GM19395 (cell line): ENCODE measurements at regions not wholly inside any gene's neighbourhood (a gene's known extent, or its start where the extent isn't known, plus 50 kb on each side); places are given as distances from the start of the nearest gene placed in this dataset.

Experiments used
- ATAC-seq: cut with Tn5 transposase; IDR thresholded peaks from one replicate; pipeline ENCODE4 v1.9.1; 2021; ENCODE audit warnings: mild to moderate bottlenecking, moderate library complexity; ENCODE audit not compliant: unreplicated experiment

DNA sequence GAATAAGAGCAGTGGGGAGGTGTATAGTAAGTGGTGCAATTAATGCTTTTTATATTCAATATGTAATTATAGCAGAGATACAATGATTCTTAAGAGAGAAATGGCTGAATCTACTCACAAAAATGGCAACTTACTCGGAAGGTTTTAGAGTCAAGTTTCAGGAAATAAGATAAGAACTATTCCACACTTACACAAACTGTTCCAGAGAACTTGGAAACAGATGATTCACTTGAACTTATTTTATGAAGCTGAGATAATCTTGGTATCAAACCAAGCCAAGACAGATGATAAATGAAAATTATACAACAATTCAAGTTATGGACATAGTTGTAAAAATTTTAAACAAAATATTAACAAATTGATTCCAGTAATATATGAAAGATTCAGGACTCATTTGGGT is 311.3 kb upstream of the HS3ST1 start:
- no peak for ATAC-seq

DNA sequence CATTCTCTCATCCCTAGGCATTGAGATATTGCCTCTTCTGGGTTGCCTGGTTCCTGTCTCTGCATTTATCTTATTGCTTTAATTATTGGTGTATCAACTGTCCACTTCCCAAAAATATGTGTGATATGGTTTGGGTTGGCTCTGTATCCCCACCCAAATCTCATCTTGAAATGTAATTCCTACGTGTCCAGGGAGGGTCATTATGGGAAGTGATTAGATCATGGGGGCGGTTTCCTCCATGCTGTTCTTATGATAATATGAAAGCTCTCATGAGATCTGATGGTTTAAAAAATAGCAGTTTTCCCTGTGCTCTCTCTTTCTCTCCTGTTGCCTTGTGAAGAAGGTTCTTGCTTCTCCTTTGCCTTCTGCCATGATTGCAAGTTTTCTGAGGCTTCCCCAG is 308.3 kb upstream of the HS3ST1 start:
- ATAC-seq: no peak

- no peak for ATAC-seq
These were observed 307.0 kb upstream of the HS3ST1 start for GRCh38 chr4:11735651-11736050.

DNA sequence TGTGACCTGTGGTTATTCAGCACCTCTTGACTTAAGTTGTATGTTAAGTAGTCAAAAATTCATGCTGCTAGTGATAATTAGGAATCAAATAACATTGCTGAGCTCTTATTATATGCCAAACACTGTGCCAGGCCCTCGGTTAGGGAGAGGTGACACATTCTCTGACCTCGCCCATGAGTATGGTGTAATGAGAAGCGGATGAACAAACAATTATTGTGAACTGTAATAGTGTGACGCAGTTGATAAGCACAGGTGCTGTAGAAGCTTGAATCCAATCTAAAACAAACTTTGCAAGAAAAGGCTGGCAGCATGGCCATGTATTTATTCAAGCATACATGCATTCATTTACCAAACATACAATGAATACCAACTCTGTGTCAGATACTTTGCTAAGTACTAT is 303.5 kb upstream of the HS3ST1 start:
- no peak for ATAC-seq

GRCh38 chr4:11730545-11730944 is 301.9 kb upstream of the HS3ST1 start:
- no peak for ATAC-seq

DNA sequence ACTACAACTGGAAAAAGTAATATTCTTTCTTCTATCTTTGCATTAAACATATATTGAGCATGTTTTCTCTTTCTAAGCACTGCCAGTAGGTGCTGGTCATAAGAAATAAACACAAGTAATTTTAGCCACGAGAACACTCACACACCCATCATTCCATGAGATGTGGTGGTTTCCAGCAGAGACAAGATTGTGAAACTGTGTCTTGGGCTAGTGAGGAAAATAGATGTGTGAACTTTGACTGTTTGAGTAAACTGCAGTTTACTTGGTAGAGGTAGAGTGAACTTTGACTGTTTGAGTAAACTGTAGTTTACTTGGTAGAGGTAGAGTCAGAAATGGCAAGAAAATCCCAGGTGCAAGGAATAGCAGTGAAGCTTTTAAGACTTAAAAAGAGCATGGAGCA is 300.9 kb upstream of the HS3ST1 start:
- no peak for ATAC-seq

GRCh38 chr4:11727903-11728564 is 299.3 kb upstream of the HS3ST1 start:
- ATAC-seq: no peak

GRCh38 chr4:11724731-11725130 is 296.0 kb upstream of the HS3ST1 start:
- ATAC-seq: no peak

GRCh38 chr4:11722223-11722622 is 293.5 kb upstream of the HS3ST1 start:
- ATAC-seq: no peak

GRCh38 chr4:11720292-11720691 is 291.6 kb upstream of the HS3ST1 start:
- ATAC-seq: no peak

DNA sequence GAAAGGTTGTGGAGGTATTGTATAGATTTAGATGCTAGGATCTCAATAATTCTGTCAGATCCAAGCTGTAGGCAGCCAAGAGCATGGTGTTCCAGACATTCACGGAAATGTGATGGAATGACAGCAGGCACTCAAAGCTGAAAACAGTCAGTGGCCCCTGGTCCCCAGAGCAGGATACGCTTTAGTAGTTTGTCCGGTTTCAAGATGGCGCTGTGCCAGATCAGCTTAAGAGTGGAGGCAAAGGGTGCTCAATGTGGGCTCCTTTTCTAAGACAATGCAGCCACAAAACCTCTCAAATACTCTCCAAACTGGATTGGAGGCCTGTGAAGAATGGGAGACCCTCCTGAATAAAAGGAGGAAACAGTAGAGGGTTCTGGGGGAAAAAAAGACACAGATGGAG is 291.2 kb upstream of the HS3ST1 start:
- ATAC-seq: no peak

DNA sequence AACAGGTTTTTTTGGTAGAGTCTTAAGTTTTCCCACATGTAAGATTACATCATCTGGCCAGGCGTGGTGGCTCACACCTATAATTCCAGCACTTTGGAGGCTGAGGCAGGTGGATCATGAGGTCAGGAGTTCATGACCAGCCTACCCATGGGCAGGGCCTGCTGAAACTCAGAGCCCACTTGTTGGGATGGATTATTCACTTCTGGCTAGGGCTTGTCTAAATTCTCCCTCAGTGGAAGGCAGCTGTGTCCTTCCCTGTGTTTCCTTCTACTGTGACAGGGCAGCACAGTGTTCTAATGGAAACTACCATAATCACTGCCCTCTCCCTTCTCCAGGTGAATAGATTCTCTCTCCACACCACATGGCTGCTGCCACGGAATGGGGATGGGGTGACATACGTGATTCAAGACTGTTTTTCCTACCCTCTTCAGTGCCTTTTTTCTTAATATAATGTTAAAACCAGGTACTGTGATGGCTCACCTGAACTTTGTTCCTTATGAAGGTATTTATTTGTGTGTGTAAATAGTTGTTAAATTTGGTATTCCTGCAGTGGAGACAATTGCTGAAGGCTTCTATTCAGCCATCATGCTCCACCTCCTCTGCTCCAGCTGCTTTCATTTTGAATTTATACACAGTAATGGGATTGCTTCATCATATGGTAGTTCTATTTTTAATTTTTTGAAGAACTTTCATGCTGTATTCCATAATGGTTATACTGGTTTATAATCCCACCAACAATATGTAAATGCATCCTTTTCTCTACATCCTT is 287.2 kb upstream of the HS3ST1 start:
- no peak for ATAC-seq

- no peak for ATAC-seq
These were observed 281.9 kb upstream of the HS3ST1 start for GRCh38 chr4:11710453-11711093.

DNA sequence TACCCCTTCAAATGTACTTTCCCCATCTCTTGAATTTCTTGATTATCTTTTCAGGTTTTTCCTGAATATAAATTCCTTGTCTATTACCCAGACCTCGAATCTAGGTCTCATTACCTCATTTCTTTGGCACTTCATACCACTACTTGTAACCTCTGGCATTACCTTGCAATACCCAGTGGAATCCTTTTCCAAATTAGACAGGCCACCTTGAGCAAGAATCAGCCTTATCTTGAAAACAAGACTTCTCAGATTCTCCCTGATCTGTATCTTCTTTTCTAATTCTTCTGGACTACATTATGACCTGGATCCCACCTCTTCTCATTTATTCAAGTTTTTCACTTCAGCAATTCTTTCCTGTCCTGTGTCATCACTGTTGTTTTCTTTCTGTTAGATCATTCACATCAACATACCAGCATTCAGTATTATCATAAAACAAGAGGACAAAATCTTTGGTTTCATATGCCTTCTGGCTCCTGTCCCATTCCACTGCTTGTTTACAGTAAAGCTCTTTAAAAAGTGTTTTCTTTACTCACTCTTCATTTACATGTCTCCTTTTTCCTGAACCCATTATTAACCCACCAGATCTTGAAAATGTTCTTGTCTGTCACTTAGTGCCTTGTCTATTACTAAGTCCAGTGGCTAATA is 275.6 kb upstream of the HS3ST1 start:
- no peak for ATAC-seq

GRCh38 chr4:11702886-11703557 is 274.3 kb upstream of the HS3ST1 start:
- no peak for ATAC-seq

DNA sequence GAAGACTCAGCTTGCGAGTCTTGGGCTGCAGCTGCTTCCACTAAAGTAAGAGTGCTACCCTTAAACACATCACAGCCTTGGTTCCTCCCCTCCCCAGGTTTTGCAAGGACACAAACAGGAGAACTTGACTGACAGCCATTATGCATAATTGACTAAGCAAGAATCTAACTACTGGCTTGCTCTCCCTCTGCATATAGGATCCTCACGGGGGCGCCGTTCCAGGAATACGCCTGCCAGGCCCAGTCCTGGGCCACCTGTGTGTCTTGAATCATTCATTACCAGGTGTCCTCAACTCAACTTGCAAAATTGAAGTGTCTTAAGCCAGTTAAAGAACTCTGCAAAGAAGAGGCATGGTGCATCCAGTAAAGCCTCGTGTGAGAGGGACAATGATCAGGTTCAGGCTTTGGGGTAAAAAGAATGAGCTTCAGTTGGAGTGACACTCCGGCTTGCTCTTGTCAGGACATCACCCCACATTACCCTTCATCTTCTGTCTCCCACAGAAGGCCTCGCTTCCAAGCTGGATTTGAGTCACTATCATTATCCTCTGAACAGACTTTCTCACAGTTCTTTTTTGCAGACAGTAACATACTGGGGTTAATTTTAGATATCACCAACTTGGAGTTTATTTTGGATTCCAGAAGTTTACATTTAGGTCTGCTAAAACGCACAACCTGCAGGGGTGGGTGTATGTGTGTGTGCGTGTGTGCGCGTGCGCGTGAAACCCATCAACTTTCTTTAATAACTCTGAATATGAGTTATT is 273.5 kb upstream of the HS3ST1 start:
- ATAC-seq: no peak

- ATAC-seq: no peak
These were observed 272.1 kb upstream of the HS3ST1 start for GRCh38 chr4:11700751-11701226.

DNA sequence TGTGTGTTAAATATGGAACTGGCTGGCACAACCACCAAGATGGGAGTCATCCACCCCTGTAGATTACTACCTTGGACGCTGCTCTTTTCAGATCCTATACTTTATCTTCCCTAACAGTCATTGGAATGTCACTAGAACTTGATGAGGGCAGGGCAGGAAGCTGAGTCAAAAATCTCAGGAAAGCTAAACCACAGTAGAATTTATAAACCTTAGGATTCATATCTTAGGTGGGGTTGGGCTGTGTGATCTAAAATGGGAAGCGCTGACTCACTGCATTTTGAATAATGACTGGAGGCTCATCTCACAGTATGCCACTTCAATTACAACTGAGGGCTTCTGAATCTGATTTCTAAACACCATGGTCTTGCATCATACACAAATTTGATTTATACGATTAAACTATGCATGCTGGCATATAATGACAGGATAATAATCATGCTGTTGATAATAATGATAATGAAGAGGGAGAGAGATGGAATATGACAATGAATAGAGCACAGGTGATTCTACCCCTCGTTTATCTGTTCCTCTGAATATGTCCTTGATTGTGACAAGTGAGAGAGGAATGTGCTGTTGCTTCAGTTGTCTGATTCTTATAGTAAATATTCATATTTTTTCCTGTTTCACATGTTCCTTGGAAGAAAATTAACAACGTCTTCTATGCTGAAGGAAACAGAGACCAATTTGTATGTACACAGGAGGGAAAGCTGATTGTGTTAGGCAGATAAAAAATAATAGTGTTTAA is 270.3 kb upstream of the HS3ST1 start:
- ATAC-seq: no peak

- ATAC-seq: no peak
These were observed 269.3 kb upstream of the HS3ST1 start for GRCh38 chr4:11698033-11698432.

- no peak for ATAC-seq
These were observed 265.0 kb upstream of the HS3ST1 start for GRCh38 chr4:11693693-11694092.
